ENCODE measurements at regions not wholly inside any gene's neighbourhood (a gene's known extent, or its start where the extent isn't known, plus 50 kb on each side); places are given as distances from the start of the nearest gene placed in this dataset.
"Not testable (repeated sequence)": the region's sequence is repeated elsewhere in the genome, so short reads cannot be mapped to it uniquely, and the experiment has no call there.

GRCh38 chr20:48359055-48359390 is 468.8 kb downstream of the PREX1 start:
- DNase-seq (ENCODE audit: low read depth), result not testable (repeated sequence)

GRCh38 chr20:48358176-48359054 is 469.4 kb downstream of the PREX1 start:
- no peak for DNase-seq (ENCODE audit: low read depth)

GRCh38 chr20:48357714-48358113 is 470.1 kb downstream of the PREX1 start:
- no peak for DNase-seq (ENCODE audit: low read depth)

GRCh38 chr20:48354903-48355302 is 472.9 kb downstream of the PREX1 start:
- no peak for DNase-seq (ENCODE audit: low read depth)

DNA sequence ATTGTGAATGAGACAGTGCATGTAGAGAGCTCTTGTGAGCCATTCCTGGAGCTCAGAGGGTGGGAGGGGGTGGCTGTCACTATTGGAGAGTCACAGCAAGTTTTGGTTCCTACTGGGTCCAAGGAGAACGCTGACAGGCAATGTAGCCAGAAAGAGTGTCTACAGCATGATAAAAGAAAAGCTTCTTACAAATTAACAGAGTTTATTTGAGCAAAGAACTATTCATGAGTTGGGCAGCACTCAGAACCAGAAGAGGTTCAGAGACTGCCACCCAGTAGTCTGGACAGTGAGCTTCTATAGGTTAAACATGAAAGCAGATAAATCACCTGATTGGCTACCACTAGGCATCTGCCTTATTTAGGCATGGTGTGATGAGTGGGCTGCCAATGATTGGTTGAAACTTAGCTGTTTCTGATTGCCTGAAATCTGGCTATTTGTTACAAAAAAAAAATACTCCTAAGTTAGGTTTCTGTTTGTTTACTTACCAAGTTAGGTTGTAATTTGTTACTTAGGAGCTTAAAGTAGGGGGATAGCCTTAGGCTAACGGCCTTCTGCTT is 473.4 kb downstream of the PREX1 start:
- no peak for DNase-seq (ENCODE audit: low read depth)

DNA sequence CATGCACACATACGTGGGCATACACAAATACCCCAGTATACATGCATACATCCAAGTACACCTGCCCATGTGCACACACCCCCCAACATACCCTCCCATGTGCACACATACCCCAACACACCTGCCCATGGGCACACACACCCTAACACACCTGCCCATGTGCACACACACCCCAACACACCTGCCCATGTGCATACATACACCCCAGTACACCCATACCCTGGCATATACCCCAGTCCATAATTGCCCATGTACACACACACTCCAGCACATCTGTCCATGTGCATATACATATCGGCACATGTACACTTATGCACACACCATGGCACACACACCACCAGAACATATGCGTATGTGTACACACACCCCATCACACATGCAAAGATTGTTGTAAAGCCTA is 475.2 kb downstream of the PREX1 start:
- DNase-seq (ENCODE audit: low read depth), result no peak

GRCh38 chr20:48352042-48352441 is 475.8 kb downstream of the PREX1 start:
- no peak for DNase-seq (ENCODE audit: low read depth)

DNA sequence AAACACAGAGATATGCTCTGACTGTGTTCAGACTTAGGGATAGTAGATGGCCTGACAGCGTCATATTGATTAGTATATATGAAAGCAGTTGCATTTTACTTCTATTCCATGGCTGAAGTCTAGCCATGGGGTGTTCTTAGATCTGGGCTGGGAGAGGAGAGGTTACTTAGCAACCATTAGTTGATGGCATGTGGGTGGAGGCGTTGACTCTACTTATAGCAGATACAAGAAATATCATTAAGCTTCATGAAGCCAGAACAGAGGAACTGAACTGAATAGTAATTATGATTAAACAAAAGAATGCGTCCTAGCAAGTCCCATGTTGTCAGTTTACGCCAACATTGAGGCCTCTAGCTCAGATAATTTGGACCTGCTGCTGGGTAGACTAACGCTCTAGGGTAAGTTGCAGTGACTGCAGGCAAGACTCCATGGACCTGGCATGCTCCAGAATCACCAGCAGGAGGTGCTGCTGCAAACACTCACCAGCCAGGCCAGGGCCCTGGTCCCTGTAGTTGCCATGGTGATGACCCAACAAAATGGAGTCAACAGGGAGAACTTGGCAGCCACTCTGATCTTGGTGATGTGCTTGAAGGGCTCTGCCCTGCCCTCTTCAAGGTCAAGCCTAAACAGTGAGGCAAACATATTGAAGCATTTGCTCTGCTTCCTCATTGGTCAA is 477.3 kb downstream of the PREX1 start:
- peak; percentile 15 for DNase-seq (ENCODE audit: low read depth)

- DNase-seq (ENCODE audit: low read depth), result no peak
These were observed 478.1 kb downstream of the PREX1 start for GRCh38 chr20:48349656-48350055.

- no peak for DNase-seq (ENCODE audit: low read depth)
These were observed 479.8 kb downstream of the PREX1 start for GRCh38 chr20:48348022-48348421.

DNA sequence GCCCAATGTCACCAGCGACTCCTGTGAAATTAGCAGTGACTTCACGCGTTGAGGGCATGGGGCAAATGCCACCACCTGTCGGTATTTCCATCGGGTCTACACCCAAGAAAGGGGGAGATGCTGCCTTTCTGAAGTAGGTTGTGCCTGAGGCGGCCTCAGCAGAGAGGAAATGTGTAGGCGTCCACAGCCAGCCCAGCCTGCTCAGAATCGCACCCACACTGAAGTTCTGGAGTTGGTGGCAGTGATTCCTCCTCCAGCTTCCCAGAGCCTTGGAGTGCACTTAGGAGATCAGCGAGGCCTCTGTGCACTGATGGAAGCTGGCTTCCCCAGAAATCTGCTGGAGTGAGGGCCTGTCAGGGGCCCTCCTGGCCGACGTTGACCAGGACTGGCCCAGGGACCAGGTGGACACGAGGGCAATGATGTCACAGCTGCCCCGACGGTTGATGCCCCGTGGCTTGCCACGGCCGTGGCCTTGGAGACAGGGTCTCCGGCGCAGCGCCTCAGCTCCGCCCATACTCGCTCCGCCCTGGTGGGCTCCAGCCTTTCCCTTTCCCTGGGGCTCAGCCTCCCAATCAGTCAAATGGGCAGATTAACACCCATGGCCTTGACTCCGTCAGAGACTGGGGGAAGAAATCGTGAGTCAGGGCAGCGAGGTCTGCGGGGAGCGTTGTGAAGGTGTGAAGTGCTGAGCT is 484.8 kb downstream of the PREX1 start:
- DNase-seq (ENCODE audit: low read depth), result no peak

GRCh38 chr20:48340883-48341281 is 486.9 kb downstream of the PREX1 start:
- no peak for DNase-seq (ENCODE audit: low read depth)

- no peak for DNase-seq (ENCODE audit: low read depth)
These were observed 487.6 kb downstream of the PREX1 start for GRCh38 chr20:48339986-48340882.

GRCh38 chr20:48339190-48339985 is 488.4 kb downstream of the PREX1 start:
- peak; percentile 84 for DNase-seq (ENCODE audit: low read depth)

- peak; percentile 30 for DNase-seq (ENCODE audit: low read depth)
These were observed 489.1 kb downstream of the PREX1 start for GRCh38 chr20:48338717-48339116.

DNA sequence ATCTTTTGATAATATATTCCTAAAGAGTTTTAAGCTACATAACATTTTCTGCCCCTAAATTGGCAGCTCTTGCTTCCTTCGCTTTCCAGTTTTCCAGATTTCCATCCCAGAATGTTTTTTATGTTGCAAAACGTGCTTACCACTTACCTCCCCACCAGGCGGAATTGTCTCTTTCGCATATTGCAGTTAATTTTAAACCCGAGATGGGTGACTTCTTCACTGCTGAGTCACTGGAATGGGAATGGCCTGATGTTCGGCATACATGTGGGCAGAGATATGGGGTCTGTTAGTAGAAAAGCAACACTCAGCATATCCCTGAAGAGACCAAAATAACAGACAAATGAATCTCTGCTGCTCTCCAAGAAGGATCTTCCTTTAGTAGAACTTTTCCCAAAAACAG is 491.2 kb downstream of the PREX1 start:
- no peak for DNase-seq (ENCODE audit: low read depth)

GRCh38 chr20:48335308-48336050 is 492.3 kb downstream of the PREX1 start:
- no peak for DNase-seq (ENCODE audit: low read depth)

DNA sequence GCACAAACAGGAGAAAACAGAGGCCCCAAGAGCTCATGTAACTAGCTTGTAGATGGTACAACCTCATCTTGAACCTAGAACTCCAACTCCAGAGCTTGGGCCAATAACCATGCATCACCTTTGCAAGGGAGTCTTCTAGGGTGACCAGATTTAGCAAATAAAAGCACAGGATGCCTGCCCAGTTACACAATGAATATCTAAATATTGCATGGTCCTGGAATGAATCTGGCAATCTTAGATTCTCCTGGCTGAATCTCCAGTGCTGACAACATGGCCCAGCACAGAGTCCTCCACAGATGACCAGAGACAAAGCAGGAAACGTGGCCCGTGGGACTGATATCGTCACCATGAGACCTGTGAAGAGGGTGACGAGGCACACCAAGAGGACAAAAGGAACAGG is 494.1 kb downstream of the PREX1 start:
- DNase-seq (ENCODE audit: low read depth), result no peak

GRCh38 chr20:48332555-48332954 is 495.2 kb downstream of the PREX1 start:
- DNase-seq (ENCODE audit: low read depth), result no peak
